ENCODE measurements at regions not wholly inside any gene's neighbourhood (a gene's known extent, or its start where the extent isn't known, plus 50 kb on each side); places are given as distances from the start of the nearest gene placed in this dataset.
"Not testable (repeated sequence)": the region's sequence is repeated elsewhere in the genome, so short reads cannot be mapped to it uniquely, and the experiment has no call there.

- DNase-seq (ENCODE audit: low spot score), result no peak
- no peak for ATAC-seq
Measured at GRCh38 chr4:103887191-103887590, 167.4 kb upstream of the TACR3 start.

GRCh38 chr4:103885152-103885551, 165.4 kb upstream of the TACR3 start:
- ATAC-seq (no peak), DNase-seq (ENCODE audit: low spot score) (no peak)

- DNase-seq (ENCODE audit: low spot score), result no peak
- no peak for ATAC-seq
Measured at GRCh38 chr4:103867311-103867710, 147.5 kb upstream of the TACR3 start.

- DNase-seq (ENCODE audit: low spot score), result no peak
- ATAC-seq, result no peak
Measured at GRCh38 chr4:103853627-103854026, 133.8 kb upstream of the TACR3 start.

GRCh38 chr4:103853146-103853545, 133.4 kb upstream of the TACR3 start:
- ATAC-seq, result no peak

GRCh38 chr4:103845075-103845474, 125.3 kb upstream of the TACR3 start:
- ATAC-seq (no peak), DNase-seq (ENCODE audit: low spot score) (no peak)

More at GRCh38 chr4:103853146-103853545, 133.4 kb upstream of the TACR3 start:
- DNase-seq (ENCODE audit: low spot score), result no peak

GRCh38 chr4:103842637-103843239, 123.0 kb upstream of the TACR3 start:
- DNase-seq (ENCODE audit: low spot score), result no peak
- no peak for ATAC-seq

GRCh38 chr4:103842076-103842475, 122.3 kb upstream of the TACR3 start:
- ATAC-seq (no peak), DNase-seq (ENCODE audit: low spot score) (no peak)

- DNase-seq (ENCODE audit: low spot score); ATAC-seq: not testable (repeated sequence)
Measured at GRCh38 chr4:103810308-103810707, 90.5 kb upstream of the TACR3 start.

DNA sequence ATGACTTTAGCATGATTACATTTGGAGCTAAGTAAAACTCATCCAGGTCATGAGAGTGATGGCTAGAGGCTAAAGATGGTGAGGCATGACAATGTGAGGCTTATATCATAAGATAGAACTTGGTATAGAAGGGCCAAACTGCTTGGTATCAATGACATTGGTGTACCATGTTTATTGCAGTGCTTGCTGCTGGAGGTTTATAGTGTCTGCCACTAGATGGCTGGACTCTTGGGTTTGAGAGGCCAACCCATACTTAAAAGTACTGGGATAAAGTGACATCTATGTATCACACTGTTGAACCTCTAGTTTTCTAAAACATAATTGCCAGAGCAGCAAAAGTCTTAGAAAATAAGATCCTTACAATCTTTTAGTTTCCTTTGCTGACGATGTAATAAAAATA, 83.0 kb upstream of the TACR3 start:
- DNase-seq (ENCODE audit: low spot score) (no peak), ATAC-seq (no peak)

DNA sequence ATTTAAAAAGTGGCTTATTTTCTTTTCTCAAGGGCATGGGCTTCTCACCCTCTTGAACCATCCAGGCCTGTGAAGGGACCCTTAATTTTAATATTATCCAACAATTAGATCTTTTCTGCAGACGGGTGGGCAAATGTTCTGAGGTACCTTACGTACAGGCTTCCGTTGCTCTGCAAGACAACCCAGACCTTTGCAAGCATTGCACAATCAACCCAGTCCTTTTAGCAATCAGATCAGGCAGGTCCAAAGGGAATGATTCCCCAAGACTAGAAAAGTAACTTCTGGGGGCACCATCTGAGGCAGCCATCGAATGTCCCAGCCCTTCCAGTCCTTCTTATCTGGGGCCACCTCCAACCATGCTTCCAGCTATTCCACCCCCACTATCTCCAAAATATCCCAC, 67.3 kb upstream of the TACR3 start:
- ATAC-seq, result no peak
- DNase-seq (ENCODE audit: low spot score), result no peak

GRCh38 chr4:103786593-103786992, 66.8 kb upstream of the TACR3 start:
- ATAC-seq (no peak), DNase-seq (ENCODE audit: low spot score) (no peak)

GRCh38 chr4:103786014-103786413, 66.2 kb upstream of the TACR3 start:
- ATAC-seq, result peak; percentile 84
- no peak for DNase-seq (ENCODE audit: low spot score)

DNA sequence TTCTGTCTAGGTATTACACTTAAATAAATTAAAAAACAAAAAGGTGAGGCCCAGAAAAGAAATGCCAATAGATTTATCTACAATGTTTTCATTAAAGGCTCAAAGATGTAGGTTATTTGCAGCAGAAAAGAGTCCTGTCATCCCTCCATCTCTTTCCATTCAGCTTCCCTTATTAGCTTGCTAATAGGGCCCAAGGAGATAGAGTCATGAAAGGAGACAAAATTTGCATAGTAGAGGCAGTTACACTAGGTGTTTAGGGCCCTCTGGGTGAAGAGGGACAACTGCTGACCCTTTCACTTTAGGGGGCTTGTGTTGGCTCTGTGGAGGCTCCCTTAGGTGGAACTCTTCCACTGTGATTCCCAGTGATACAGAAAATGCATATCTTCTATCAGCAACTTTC, 58.4 kb upstream of the TACR3 start:
- ATAC-seq (no peak), DNase-seq (ENCODE audit: low spot score) (no peak)

GRCh38 chr4:103774326-103774825, 54.6 kb upstream of the TACR3 start:
- DNase-seq (ENCODE audit: low spot score), result no peak
- no peak for ATAC-seq

DNA sequence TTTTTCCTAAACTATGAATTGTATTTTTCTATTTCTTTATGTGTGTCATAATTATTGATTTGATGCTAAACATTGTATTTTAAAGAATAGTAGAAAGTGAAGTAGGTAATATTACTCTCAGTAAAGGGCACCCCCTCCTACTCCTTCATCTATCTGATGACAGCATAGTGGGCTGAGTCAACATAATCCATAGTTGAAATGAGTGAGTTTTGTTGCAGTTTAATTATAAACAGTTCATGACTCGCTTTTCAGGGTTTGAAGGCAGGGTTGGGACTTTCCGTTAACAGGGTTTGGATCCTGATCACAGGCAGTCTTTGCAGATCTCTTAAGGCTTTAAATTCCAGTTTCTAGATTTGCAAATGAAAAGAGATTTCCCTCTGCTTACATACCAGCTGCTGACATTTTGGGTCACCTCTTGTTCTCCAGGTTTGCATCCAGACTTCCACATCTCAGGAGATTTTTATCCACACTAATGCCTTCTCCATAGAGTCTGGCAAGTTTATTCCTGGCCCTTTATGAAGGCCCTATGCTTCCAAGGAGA, 54.0 kb upstream of the TACR3 start:
- DNase-seq (ENCODE audit: low spot score) (no peak), ATAC-seq (no peak)

Measured in left lobe of liver (tissue), 2 donors.